ENCODE measurements at regions not wholly inside any gene's neighbourhood (a gene's known extent, or its start where the extent isn't known, plus 50 kb on each side); places are given as distances from the start of the nearest gene placed in this dataset.

DNA sequence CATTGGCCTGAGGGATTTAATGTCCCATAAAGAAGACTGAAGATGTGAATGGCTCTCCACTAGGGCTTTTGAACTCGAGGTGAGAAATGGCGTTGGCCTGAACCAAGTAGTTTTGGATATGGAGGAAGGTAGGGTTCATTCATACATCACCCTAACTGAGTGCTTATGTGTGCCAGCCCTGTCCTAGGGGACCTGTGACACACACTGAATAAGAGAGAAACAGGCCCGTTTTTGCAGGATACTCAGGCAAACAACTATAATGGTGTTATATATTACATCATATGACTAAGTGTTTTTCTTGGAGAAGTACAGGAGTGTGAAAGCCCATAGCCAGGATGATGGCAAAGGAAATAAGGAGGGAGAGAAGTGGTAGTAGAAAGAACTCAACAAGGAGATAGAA is 368.1 kb downstream of the TMEM135 start:
- Histone ChIP-seq H3K4me1 (ENCODE audit: insufficient read depth, low read length) (no peaks in the 10 kb centered on the region), H3K9me3 (ENCODE audit: control insufficient read depth, low read depth, low read length) (no peaks in the 10 kb centered on the region), H2BK120ac (ENCODE audit: low read depth, low read length, poor library complexity, severe bottlenecking) (no peak overlapping the region), H3K23ac (ENCODE audit: insufficient read length, low read depth, low read length) (no peak overlapping the region), H3K23me2 (ENCODE audit: insufficient read length, low read depth, low read length, poor library complexity, severe bottlenecking) (no peaks in the 10 kb centered on the region), H3K27ac (ENCODE audit: insufficient read length, low read depth, low read length) (no peak overlapping the region), H2AK5ac (ENCODE audit: insufficient read length, low read length) (no peak overlapping the region), H3K56ac (ENCODE audit: insufficient read length, low read depth, low read length) (no peak overlapping the region), H2BK12ac (ENCODE audit: insufficient read length, low read depth, low read length) (no peak overlapping the region), H2BK5ac (ENCODE audit: insufficient read length, low read length) (no peak overlapping the region), H2AFZ (ENCODE audit: low read length) (no peak overlapping the region), H4K5ac (ENCODE audit: insufficient read length, low read depth, low read length) (no peak overlapping the region), H3K27me3 (ENCODE audit: insufficient read depth, low read length) (no peaks in the 10 kb centered on the region), H3K4ac (ENCODE audit: low read depth, low read length) (no peak overlapping the region), H3K18ac (ENCODE audit: insufficient read length, low read depth, low read length) (no peak overlapping the region), H4K91ac (ENCODE audit: insufficient read length, low read depth, low read length) (no peak overlapping the region), H4K20me1 (ENCODE audit: control insufficient read depth, insufficient read depth, insufficient read length) (no peaks in the 10 kb centered on the region), H2BK15ac (ENCODE audit: low read depth, low read length) (no peak overlapping the region), H3K79me1 (ENCODE audit: insufficient read depth, low read depth, low read length, poor library complexity, severe bottlenecking) (no peaks in the 10 kb centered on the region), H3K79me2 (ENCODE audit: insufficient read depth, low read length) (no peaks in the 10 kb centered on the region), H2BK20ac (ENCODE audit: low read depth, low read length, poor library complexity, severe bottlenecking) (no peak overlapping the region), H3K9ac (ENCODE audit: extremely low read depth, insufficient read length, low read length) (no peak overlapping the region), H3K14ac (ENCODE audit: insufficient read depth, low read length) (no peak overlapping the region), H3T11ph (ENCODE audit: low read length) (no peak overlapping the region), H4K8ac (replicated peaks; ENCODE audit: insufficient read length, low read depth, low read length) (no peak overlapping the region), H3K4me2 (ENCODE audit: insufficient read depth, insufficient read length, low read length) (no peak overlapping the region)
- Mint-ChIP-seq H3K4me3 (no peak overlapping the region), H3K36me3 (ENCODE audit: insufficient read depth in 1 of 3, low read depth in 3 of 3) (peaks cover 0 to 1% (median 0%) of the 10 kb centered on the region in 3 experiments; a peak in 1 of 7 replicates), H3K4me1 (no peaks in the 10 kb centered on the region), H3K27ac (no peak overlapping the region), H3K9me3 (peaks cover 0 to 2% of the 10 kb centered on the region in 2 experiments; a peak in 3 of 5 replicates), H3K27me3 (ENCODE audit: low read depth) (no peaks in the 10 kb centered on the region)
- WGBS (ENCODE audit: extremely low coverage, insufficient read length, low lambda C conversion rate) = no CpG with 5 or more reads among the region's 3 CpGs
- TF ChIP-seq, protein P1, sequence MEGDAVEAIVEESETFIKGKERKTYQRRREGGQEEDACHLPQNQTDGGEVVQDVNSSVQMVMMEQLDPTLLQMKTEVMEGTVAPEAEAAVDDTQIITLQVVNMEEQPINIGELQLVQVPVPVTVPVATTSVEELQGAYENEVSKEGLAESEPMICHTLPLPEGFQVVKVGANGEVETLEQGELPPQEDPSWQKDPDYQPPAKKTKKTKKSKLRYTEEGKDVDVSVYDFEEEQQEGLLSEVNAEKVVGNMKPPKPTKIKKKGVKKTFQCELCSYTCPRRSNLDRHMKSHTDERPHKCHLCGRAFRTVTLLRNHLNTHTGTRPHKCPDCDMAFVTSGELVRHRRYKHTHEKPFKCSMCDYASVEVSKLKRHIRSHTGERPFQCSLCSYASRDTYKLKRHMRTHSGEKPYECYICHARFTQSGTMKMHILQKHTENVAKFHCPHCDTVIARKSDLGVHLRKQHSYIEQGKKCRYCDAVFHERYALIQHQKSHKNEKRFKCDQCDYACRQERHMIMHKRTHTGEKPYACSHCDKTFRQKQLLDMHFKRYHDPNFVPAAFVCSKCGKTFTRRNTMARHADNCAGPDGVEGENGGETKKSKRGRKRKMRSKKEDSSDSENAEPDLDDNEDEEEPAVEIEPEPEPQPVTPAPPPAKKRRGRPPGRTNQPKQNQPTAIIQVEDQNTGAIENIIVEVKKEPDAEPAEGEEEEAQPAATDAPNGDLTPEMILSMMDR (conservative IDR thresholded peaks at IDR 0.05) = no peak
- DNase-seq = no peak

All from H9 (cell line).